Lower leg skin (tissue), 4 donors: ENCODE measurements at regions not wholly inside any gene's neighbourhood (a gene's known extent, or its start where the extent isn't known, plus 50 kb on each side); places are given as distances from the start of the nearest gene placed in this dataset.

Source experiments
- DNase-seq, 2 donors: peaks; one replicate each; pipeline ENCODE4 v3.0.0-alpha.2; 2019; ENCODE audit warnings: low spot score in 2 of 2
- H3K4me3 ChIP-seq: fragments of 200-600 bp; sonication (generic); 2 replicates; pipeline ENCODE4 v1.5.1; 2017; ENCODE audit warnings: mild to moderate bottlenecking, low read depth; ENCODE audit not compliant: poor library complexity, severe bottlenecking
- CTCF ChIP-seq, 3 donors: fragments of 450-650 bp; IDR thresholded peaks; one replicate each; pipeline ENCODE4 v1.5.1; 2016; ENCODE audit warnings: antibody characterized with exemption in 3 of 3, mild to moderate bottlenecking in 3 of 3, moderate library complexity in 2 of 3
- POLR2A ChIP-seq, 2 donors: fragments of 450-650 bp; IDR thresholded peaks; one replicate each; pipeline ENCODE4 v1.6.1; 2016 to 2017; ENCODE audit warnings: antibody characterized with exemption in 2 of 2, mild to moderate bottlenecking in 1 of 2, moderate library complexity in 1 of 2
- WGBS, 2 donors: methylation state at CpG; one replicate each; pipeline ENCODE4 v1.1.5; 2018; 5-methylcytosine and 5-hydroxymethylcytosine counted together
- intact Hi-C: fragments of 100-400 bp; cut with DNase I; formaldehyde crosslinking; loops from one replicate; pipeline ENCODE4 v1.15.0; 2023; ENCODE audit warnings: low total_unique reads

- WGBS, 2 donors: 63 to 69% methylated on average over 7 of the region's 7 CpGs
- DNase-seq: no peak
- intact Hi-C loops: loop anchor here (10.0 kb wide), 3 partner anchors 585 to 955 kb away; no protein-coding TSS in a partner anchor
- no peak for TF ChIP-seq POLR2A (IDR thresholded peaks at IDR 0.05)
- no peak for TF ChIP-seq CTCF (IDR thresholded peaks at IDR 0.05)
- no peak overlapping the region for H3K4me3 ChIP-seq
Measured at GRCh38 chr6:11650025-11650696, 112.6 kb downstream of the TMEM170B start.

DNA sequence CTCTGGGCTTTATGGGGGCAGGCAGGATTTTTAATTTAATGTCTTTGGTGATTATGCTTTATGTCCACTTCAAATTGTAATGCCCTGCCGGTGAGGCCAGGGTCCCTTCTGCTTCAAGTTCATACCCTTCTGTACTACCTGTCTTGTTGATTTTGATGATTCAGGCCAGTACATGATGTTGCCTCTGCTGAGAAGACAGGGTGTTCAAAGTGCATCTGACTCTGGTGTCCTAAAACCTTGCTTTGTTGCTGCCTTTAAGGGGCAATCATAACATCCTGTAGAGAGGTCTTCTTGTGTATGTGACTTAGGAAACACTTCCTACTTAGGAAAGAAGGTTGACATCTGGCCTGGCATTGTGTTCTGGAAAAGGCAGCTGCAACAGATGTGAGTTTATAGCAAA is 113.2 kb downstream of the TMEM170B start:
- WGBS, 2 donors: 60 to 62% methylated on average over 1 of the region's 1 CpG
- H3K4me3 ChIP-seq: no peak overlapping the region
- DNase-seq: no peak
- intact Hi-C loops: loop anchor here (10.0 kb wide), 3 partner anchors 584 to 954 kb away; no protein-coding TSS in a partner anchor
- TF ChIP-seq POLR2A (IDR thresholded peaks at IDR 0.05) (no peak), CTCF (IDR thresholded peaks at IDR 0.05) (no peak)

GRCh38 chr6:11653028-11653583 is 115.6 kb downstream of the TMEM170B start:
- intact Hi-C loops: loop anchor here (10.0 kb wide), 3 partner anchors 582 to 952 kb away; no protein-coding TSS in a partner anchor
- TF ChIP-seq CTCF (IDR thresholded peaks at IDR 0.05) (no peak), POLR2A (IDR thresholded peaks at IDR 0.05) (no peak)
- WGBS, 2 donors: 39 to 54% methylated on average over 8 of the region's 8 CpGs
- no peak for DNase-seq
- no peak overlapping the region for H3K4me3 ChIP-seq

GRCh38 chr6:11654876-11655275 is 117.3 kb downstream of the TMEM170B start:
- no peak overlapping the region for H3K4me3 ChIP-seq
- intact Hi-C loops: loop anchor here (10.0 kb wide), 3 partner anchors 580 to 950 kb away; no protein-coding TSS in a partner anchor
- DNase-seq: no peak
- no peak for TF ChIP-seq CTCF (IDR thresholded peaks at IDR 0.05)
- no peak for TF ChIP-seq POLR2A (IDR thresholded peaks at IDR 0.05)
- WGBS, 2 donors: 74% methylated on average over 2 of the region's 2 CpGs

GRCh38 chr6:11656491-11656890 is 118.9 kb downstream of the TMEM170B start:
- H3K4me3 ChIP-seq: no peak overlapping the region
- no peak for DNase-seq
- TF ChIP-seq CTCF (IDR thresholded peaks at IDR 0.05): no peak
- TF ChIP-seq POLR2A (IDR thresholded peaks at IDR 0.05): no peak
- WGBS, 2 donors: 71 to 80% methylated on average over 7 of the region's 7 CpGs
- intact Hi-C loops: loop anchor here (10.0 kb wide), 3 partner anchors 578 to 948 kb away; no protein-coding TSS in a partner anchor
